Esophagus squamous epithelium (tissue), 4 donors: ENCODE measurements at regions not wholly inside any gene's neighbourhood (a gene's known extent, or its start where the extent isn't known, plus 50 kb on each side); places are given as distances from the start of the nearest gene placed in this dataset.

Source experiments
- POLR2A ChIP-seq, 4 donors: fragments of 450-650 bp; IDR thresholded peaks; one replicate each; pipeline ENCODE4 v1.6.1; 2017; ENCODE audit warnings: antibody characterized with exemption in 4 of 4, mild to moderate bottlenecking in 4 of 4, moderate library complexity in 3 of 4
- TF ChIP-seq, protein P1 (sequence below), 6 experiments: fragments of 450-650 bp in 4 of 6; fragments of 200-600 bp in 2 of 6; sonication (generic) in 2 of 6; IDR thresholded peaks; one replicate each; pipeline ENCODE4 v1.5.1; 2016 to 2019; ENCODE audit warnings: antibody characterized with exemption in 6 of 6, mild to moderate bottlenecking in 4 of 6, moderate library complexity in 4 of 6

DNA sequence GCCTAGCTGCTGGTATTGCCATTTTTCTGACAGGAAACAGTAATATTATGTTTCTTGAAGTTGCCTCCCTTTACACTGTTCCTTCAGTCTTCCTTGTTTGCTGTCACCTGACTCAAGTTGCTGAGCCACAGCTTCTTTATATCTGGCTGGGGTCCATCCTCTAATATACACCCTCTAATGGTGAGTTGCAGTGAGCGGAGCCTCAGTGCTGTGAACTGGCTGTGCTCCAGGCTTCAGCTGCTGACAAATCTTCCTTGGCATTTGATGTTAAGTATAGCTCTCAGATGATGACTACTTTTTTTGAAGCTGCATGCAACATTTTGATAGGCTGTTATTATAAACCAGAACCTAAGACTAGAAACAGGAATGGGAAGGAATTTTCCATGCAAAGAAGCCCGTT is 366.7 kb downstream of the NUP35 start:
- TF ChIP-seq, protein P1, sequence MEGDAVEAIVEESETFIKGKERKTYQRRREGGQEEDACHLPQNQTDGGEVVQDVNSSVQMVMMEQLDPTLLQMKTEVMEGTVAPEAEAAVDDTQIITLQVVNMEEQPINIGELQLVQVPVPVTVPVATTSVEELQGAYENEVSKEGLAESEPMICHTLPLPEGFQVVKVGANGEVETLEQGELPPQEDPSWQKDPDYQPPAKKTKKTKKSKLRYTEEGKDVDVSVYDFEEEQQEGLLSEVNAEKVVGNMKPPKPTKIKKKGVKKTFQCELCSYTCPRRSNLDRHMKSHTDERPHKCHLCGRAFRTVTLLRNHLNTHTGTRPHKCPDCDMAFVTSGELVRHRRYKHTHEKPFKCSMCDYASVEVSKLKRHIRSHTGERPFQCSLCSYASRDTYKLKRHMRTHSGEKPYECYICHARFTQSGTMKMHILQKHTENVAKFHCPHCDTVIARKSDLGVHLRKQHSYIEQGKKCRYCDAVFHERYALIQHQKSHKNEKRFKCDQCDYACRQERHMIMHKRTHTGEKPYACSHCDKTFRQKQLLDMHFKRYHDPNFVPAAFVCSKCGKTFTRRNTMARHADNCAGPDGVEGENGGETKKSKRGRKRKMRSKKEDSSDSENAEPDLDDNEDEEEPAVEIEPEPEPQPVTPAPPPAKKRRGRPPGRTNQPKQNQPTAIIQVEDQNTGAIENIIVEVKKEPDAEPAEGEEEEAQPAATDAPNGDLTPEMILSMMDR (IDR thresholded peaks at IDR 0.05), result no peak
- no peak for TF ChIP-seq POLR2A (IDR thresholded peaks at IDR 0.05)
